ENCODE measurements at regions not wholly inside any gene's neighbourhood (a gene's known extent, or its start where the extent isn't known, plus 50 kb on each side); places are given as distances from the start of the nearest gene placed in this dataset.

DNA sequence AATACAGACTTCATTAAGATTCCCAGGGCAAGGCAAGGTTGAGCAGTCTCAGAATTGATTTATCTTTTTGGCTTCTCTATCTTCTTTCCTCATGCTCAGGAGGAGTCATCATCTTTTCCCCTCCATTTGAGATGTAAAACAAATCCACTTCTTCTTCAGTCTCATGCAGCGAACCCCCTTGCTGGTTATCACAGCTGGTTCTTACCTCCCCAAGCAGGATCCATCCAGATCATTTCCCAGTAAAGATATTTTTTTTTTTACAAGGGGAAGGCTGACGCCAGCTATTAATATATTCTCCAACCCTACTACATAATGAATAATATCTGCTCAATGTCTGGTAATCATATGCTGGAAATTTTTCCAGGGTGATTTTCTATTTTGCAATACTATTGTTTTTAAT lies 508.9 kb upstream of the NOX3 start:
- H3K4me1 ChIP-seq (ENCODE audit: control insufficient read depth, low read depth, low read length): no peaks in the 10 kb centered on the region
- no peak overlapping the region for H3K27ac ChIP-seq (ENCODE audit: low read length)
- H3K9ac ChIP-seq (ENCODE audit: low read length): no peak overlapping the region
- no peaks in the 10 kb centered on the region for H3K9me3 ChIP-seq (ENCODE audit: control insufficient read depth, low read depth, low read length)
- H3K36me3 ChIP-seq (ENCODE audit: control insufficient read depth, low read depth, low read length): no peaks in the 10 kb centered on the region
- no peak overlapping the region for H3K4me3 ChIP-seq (ENCODE audit: low read length)
- no peaks in the 10 kb centered on the region for H3K27me3 ChIP-seq (ENCODE audit: control insufficient read depth, insufficient read depth, low read length)

DNA sequence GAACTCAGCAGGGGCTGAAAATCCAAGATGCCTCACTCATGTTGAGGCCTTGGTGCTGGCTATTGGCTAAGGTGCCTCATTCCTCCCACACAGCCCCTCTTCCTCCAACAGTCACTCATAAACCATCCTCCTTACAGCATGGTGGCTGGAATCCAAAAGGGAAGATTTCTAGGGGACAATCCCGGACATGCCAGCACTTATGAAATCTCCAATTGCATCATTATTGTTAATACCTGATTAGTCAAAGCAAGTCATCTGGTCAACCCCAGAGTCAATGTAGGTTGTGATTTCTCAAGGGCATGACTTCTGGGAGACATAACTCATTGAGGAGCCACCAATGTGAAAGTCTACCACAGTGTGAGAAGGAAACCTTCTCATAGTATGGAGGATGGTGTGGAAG lies 506.6 kb upstream of the NOX3 start:
- Histone ChIP-seq H3K9me3 (ENCODE audit: control insufficient read depth, low read depth, low read length) (no peaks in the 10 kb centered on the region), H3K4me3 (ENCODE audit: low read length) (no peak overlapping the region), H3K4me1 (ENCODE audit: control insufficient read depth, low read depth, low read length) (peaks cover under 1% of the 10 kb centered on the region), H3K36me3 (ENCODE audit: control insufficient read depth, low read depth, low read length) (no peaks in the 10 kb centered on the region), H3K27ac (ENCODE audit: low read length) (no peak overlapping the region), H3K9ac (ENCODE audit: low read length) (no peak overlapping the region), H3K27me3 (ENCODE audit: control insufficient read depth, insufficient read depth, low read length) (no peaks in the 10 kb centered on the region)

DNA sequence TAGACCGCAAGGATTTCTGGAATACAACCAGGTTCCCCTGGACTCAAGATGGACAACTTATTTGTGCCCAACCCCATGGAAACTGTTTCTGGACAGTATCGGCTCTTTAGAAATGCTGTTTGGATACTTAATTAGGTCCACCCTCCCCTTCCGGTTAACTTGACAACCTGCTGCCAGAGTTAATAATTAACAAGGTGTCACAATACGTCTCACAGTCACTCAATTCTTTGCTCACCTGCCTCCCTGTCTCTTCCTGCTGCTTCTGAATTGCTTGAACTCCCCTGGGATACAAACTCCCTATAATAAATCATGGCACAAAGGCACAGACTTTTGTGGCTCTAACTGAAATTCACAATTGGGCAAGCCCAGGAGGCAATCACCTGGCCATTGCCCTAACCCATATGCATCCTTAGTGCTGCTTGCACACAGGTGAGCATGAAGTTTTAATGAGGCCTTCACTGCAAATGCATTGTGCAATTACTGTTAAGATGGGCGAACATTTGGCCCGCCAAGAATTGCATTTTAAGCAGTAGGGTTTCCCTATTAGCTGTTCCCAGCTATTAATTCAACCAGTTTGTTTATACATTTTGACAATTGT lies 504.4 kb upstream of the NOX3 start:
- Histone ChIP-seq H3K9ac (ENCODE audit: low read length) (no peak overlapping the region), H3K36me3 (ENCODE audit: control insufficient read depth, low read depth, low read length) (no peaks in the 10 kb centered on the region), H3K27ac (ENCODE audit: low read length) (no peak overlapping the region), H3K27me3 (ENCODE audit: control insufficient read depth, insufficient read depth, low read length) (no peaks in the 10 kb centered on the region), H3K9me3 (ENCODE audit: control insufficient read depth, low read depth, low read length) (no peaks in the 10 kb centered on the region), H3K4me1 (ENCODE audit: control insufficient read depth, low read depth, low read length) (peaks cover 19% of the 10 kb centered on the region), H3K4me3 (ENCODE audit: low read length) (no peak overlapping the region)

DNA sequence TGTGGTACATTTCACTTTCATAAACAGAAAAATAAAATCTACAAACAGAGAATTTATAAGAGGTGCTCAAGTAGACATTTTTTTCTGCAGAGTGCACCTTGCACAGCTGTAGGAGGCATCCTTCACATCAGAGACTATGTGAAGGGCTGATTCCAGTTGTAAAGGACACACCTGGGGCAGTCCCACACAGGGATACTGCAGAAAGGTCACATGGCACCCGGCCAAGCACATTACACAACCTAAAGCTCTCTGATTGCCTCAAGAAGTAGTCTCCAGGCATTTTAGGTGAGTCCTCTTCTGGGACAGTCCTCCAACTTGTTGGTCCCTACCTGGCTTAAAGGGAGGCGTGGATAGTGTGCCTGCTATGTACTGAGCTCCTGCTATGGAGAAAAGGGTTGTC lies 502.9 kb upstream of the NOX3 start:
- Histone ChIP-seq H3K4me3 (ENCODE audit: low read length) (no peak overlapping the region), H3K9ac (ENCODE audit: low read length) (no peak overlapping the region), H3K27me3 (ENCODE audit: control insufficient read depth, insufficient read depth, low read length) (no peaks in the 10 kb centered on the region), H3K4me1 (ENCODE audit: control insufficient read depth, low read depth, low read length) (peaks cover 28% of the 10 kb centered on the region), H3K36me3 (ENCODE audit: control insufficient read depth, low read depth, low read length) (no peaks in the 10 kb centered on the region), H3K27ac (ENCODE audit: low read length) (no peak overlapping the region), H3K9me3 (ENCODE audit: control insufficient read depth, low read depth, low read length) (no peaks in the 10 kb centered on the region)

DNA sequence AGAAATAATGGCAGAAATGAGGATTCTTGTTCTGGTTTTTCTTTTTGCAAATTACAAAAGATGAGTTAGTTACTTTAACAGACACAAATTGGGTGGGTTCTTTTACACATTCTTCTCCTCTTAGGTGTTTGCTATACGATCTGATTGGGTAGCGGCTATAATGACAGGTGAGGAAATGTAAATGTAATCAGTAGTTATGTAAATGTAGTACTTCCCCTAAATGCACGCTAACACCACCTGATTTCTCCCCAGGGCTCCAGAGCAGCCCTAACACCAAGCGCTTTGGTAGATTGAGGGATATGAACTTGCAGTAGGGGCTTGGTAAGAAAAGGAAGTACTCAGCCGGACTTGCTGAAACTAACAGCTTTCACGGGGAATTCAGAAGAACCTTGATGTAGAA lies 499.4 kb upstream of the NOX3 start:
- Histone ChIP-seq H3K27me3 (ENCODE audit: control insufficient read depth, insufficient read depth, low read length) (no peaks in the 10 kb centered on the region), H3K4me3 (ENCODE audit: low read length) (peak overlapping the region; percentile 27), H3K9me3 (ENCODE audit: control insufficient read depth, low read depth, low read length) (no peaks in the 10 kb centered on the region), H3K27ac (ENCODE audit: low read length) (peak overlapping the region; percentile 77), H3K36me3 (ENCODE audit: control insufficient read depth, low read depth, low read length) (no peaks in the 10 kb centered on the region), H3K4me1 (ENCODE audit: control insufficient read depth, low read depth, low read length) (peaks cover 28% of the 10 kb centered on the region), H3K9ac (ENCODE audit: low read length) (peak overlapping the region; percentile 39)

DNA sequence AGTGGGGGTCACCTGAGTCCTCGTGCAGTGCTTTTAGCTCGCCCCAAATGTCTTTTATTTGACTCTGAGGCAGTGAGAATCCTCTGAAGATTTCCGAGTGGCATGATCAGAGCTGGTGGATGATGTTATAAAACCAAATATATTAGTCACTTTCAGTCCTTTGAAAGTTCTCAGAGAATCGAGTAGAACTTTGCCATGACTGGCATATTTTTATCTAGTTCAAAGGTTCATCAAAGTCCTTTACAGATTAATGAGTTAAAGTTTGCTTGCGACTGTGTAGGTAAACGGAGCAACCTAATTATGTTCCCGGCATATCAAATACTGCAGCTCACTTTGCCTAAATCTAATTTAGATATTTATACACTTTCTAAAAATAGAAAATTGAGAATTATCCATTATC lies 498.5 kb upstream of the NOX3 start:
- Histone ChIP-seq H3K27ac (ENCODE audit: low read length) (no peak overlapping the region), H3K9me3 (ENCODE audit: control insufficient read depth, low read depth, low read length) (no peaks in the 10 kb centered on the region), H3K4me3 (ENCODE audit: low read length) (no peak overlapping the region), H3K4me1 (ENCODE audit: control insufficient read depth, low read depth, low read length) (peaks cover 28% of the 10 kb centered on the region), H3K36me3 (ENCODE audit: control insufficient read depth, low read depth, low read length) (no peaks in the 10 kb centered on the region), H3K27me3 (ENCODE audit: control insufficient read depth, insufficient read depth, low read length) (no peaks in the 10 kb centered on the region), H3K9ac (ENCODE audit: low read length) (no peak overlapping the region)

DNA sequence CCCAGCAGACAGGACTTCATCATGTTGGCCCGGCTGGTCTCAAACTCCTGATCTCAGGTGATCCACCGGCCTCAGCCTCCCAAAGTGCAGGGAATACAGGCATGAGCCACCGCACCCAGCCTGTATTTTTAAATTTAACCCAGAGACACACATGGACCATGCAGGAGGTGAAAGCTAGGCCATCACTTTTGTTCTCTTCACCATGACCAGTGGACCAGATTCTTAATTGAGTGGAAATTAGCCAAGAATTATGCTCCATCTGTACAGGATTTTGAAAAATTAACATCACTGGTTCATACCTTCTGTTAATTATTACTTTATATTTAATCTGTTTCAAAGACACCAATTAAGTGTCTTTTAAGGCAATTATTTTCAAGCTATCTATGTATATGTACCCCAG lies 493.6 kb upstream of the NOX3 start:
- H3K27ac ChIP-seq (ENCODE audit: low read length): no peak overlapping the region
- H3K36me3 ChIP-seq (ENCODE audit: control insufficient read depth, low read depth, low read length): no peaks in the 10 kb centered on the region
- H3K4me1 ChIP-seq (ENCODE audit: control insufficient read depth, low read depth, low read length): peaks cover 1% of the 10 kb centered on the region
- H3K9ac ChIP-seq (ENCODE audit: low read length): no peak overlapping the region
- no peak overlapping the region for H3K4me3 ChIP-seq (ENCODE audit: low read length)
- no peaks in the 10 kb centered on the region for H3K27me3 ChIP-seq (ENCODE audit: control insufficient read depth, insufficient read depth, low read length)
- no peaks in the 10 kb centered on the region for H3K9me3 ChIP-seq (ENCODE audit: control insufficient read depth, low read depth, low read length)

DNA sequence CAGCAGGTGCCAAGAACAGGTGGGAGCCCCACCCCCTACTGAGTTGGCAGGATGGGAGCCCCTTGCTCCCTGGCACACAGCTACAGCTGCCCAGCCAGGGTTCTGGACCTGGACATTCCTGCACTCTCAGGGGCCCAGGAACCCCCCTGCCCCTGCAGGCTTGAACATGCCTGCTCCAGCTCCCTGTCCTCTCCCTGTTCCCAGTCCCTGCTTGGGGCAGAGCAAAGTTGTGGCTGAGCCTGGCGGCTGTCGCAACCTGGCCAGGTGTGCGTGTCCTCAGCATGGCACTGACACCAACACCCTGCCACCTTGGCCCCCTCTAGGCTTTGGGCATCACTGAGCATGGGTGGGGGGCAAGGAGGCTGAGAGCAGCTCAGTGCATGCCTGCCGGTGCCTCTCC lies 491.2 kb upstream of the NOX3 start:
- H3K9ac ChIP-seq (ENCODE audit: low read length): no peak overlapping the region
- no peaks in the 10 kb centered on the region for H3K4me1 ChIP-seq (ENCODE audit: control insufficient read depth, low read depth, low read length)
- H3K4me3 ChIP-seq (ENCODE audit: low read length): no peak overlapping the region
- no peaks in the 10 kb centered on the region for H3K36me3 ChIP-seq (ENCODE audit: control insufficient read depth, low read depth, low read length)
- H3K27ac ChIP-seq (ENCODE audit: low read length): no peak overlapping the region
- H3K9me3 ChIP-seq (ENCODE audit: control insufficient read depth, low read depth, low read length): no peaks in the 10 kb centered on the region
- no peaks in the 10 kb centered on the region for H3K27me3 ChIP-seq (ENCODE audit: control insufficient read depth, insufficient read depth, low read length)

DNA sequence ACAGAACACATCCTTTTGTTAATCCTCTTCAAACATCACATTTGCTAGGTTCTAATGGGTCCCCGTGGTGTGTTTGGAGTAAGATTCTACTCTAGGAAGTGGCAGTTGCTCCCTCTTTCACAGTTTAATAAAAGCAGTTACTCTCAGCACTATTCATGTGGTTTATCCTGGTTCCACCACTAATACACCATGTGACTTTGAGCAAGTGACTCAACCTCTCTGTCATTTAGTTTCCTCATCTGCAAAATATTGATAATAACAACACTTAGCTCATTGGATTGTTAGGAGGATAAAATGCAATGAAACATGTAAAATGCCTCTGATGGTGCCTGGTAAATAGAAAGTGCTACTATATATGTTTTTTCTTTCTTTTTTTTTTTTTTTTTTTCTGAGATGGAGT lies 488.0 kb upstream of the NOX3 start:
- H3K4me3 ChIP-seq (ENCODE audit: low read length): no peak overlapping the region
- no peaks in the 10 kb centered on the region for H3K36me3 ChIP-seq (ENCODE audit: control insufficient read depth, low read depth, low read length)
- H3K4me1 ChIP-seq (ENCODE audit: control insufficient read depth, low read depth, low read length): no peaks in the 10 kb centered on the region
- no peaks in the 10 kb centered on the region for H3K27me3 ChIP-seq (ENCODE audit: control insufficient read depth, insufficient read depth, low read length)
- H3K9me3 ChIP-seq (ENCODE audit: control insufficient read depth, low read depth, low read length): no peaks in the 10 kb centered on the region
- no peak overlapping the region for H3K27ac ChIP-seq (ENCODE audit: low read length)
- no peak overlapping the region for H3K9ac ChIP-seq (ENCODE audit: low read length)

DNA sequence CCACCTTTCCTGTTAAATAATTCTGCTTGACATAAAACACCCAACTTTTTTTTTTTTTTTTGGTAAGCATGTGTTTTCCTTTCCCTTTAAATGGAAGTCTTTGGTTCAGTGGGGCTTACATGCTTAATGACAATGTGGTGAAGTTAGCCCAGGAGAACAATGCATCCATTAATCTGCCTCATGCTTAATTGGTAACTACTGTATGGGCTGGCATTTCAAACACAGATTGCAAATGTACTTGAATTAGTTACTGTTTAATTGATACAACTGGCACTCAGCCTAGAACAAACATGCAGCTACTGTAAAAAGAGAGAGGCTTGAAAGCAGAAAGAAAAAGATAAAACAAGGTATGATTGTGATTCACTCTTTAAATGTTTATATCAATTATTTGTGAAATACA lies 483.6 kb upstream of the NOX3 start:
- H3K9ac ChIP-seq (ENCODE audit: low read length): no peak overlapping the region
- no peaks in the 10 kb centered on the region for H3K4me1 ChIP-seq (ENCODE audit: control insufficient read depth, low read depth, low read length)
- H3K4me3 ChIP-seq (ENCODE audit: low read length): no peak overlapping the region
- no peaks in the 10 kb centered on the region for H3K9me3 ChIP-seq (ENCODE audit: control insufficient read depth, low read depth, low read length)
- no peaks in the 10 kb centered on the region for H3K36me3 ChIP-seq (ENCODE audit: control insufficient read depth, low read depth, low read length)
- H3K27ac ChIP-seq (ENCODE audit: low read length): no peak overlapping the region
- H3K27me3 ChIP-seq (ENCODE audit: control insufficient read depth, insufficient read depth, low read length): no peaks in the 10 kb centered on the region

DNA sequence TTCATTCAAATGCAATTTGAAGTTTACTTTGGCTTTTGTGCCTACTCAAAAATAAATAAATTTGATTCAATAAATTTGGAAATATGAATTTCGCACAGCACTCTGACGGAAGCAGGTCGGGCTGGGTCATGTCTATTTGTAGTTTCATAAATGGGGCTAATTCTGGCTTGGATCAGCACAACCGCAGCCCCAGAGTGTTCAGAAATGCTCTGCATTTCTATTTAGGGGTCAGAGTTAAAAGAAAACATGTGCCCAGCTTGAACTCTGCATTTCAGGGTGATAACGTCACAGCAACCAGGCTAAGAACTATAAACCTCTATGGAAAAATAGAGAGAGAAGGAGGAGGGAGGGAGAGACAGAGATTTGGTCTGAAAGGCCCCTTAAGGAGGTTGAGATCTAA lies 480.9 kb upstream of the NOX3 start:
- H3K9me3 ChIP-seq (ENCODE audit: control insufficient read depth, low read depth, low read length): no peaks in the 10 kb centered on the region
- H3K36me3 ChIP-seq (ENCODE audit: control insufficient read depth, low read depth, low read length): no peaks in the 10 kb centered on the region
- no peak overlapping the region for H3K9ac ChIP-seq (ENCODE audit: low read length)
- no peak overlapping the region for H3K27ac ChIP-seq (ENCODE audit: low read length)
- H3K27me3 ChIP-seq (ENCODE audit: control insufficient read depth, insufficient read depth, low read length): no peaks in the 10 kb centered on the region
- H3K4me1 ChIP-seq (ENCODE audit: control insufficient read depth, low read depth, low read length): no peaks in the 10 kb centered on the region
- H3K4me3 ChIP-seq (ENCODE audit: low read length): no peak overlapping the region

DNA sequence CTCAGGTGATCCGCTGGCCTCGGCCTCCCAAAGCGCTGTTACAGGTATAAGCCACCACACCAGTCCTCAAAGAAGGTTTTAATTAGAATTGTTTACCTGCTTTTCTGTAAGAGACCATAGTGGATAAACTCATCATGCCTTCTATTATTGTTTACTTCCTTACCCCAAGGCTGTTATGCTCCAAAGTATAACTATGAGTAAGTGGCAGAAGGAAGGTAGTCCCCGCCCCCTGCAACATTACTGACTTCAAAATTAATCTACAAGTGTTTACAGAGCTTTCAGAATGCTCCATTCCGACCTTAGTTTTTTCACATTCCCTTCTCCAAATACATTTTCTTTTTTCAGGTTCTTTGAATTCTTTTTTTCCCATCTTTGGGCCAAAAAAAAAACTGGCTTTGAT lies 480.5 kb upstream of the NOX3 start:
- no peak overlapping the region for H3K27ac ChIP-seq (ENCODE audit: low read length)
- H3K4me3 ChIP-seq (ENCODE audit: low read length): no peak overlapping the region
- no peaks in the 10 kb centered on the region for H3K4me1 ChIP-seq (ENCODE audit: control insufficient read depth, low read depth, low read length)
- H3K9ac ChIP-seq (ENCODE audit: low read length): no peak overlapping the region
- H3K36me3 ChIP-seq (ENCODE audit: control insufficient read depth, low read depth, low read length): no peaks in the 10 kb centered on the region
- H3K27me3 ChIP-seq (ENCODE audit: control insufficient read depth, insufficient read depth, low read length): no peaks in the 10 kb centered on the region
- no peaks in the 10 kb centered on the region for H3K9me3 ChIP-seq (ENCODE audit: control insufficient read depth, low read depth, low read length)

Measured in iPS-18a (cell line).